ENCODE measurements at regions not wholly inside any gene's neighbourhood (a gene's known extent, or its start where the extent isn't known, plus 50 kb on each side); places are given as distances from the start of the nearest gene placed in this dataset.

GRCh38 chr15:61314427-61314826 lies 85.3 kb upstream of the RORA start:
- no peak for FAIRE-seq

More at GRCh38 chr15:61314427-61314826, 85.3 kb upstream of the RORA start:
- H4K20me1 ChIP-seq (replicated peaks; ENCODE audit: control insufficient read depth, insufficient read depth, low read length), result no peaks in the 10 kb centered on the region
- CTCF ChIA-PET (ENCODE audit: low intra/inter-chr PET ratio), result no interaction called here
- H3K9ac ChIP-seq (ENCODE audit: insufficient read depth in 1 of 2, low read depth in 2 of 2, low read length in 2 of 2), result no peak overlapping the region
- no peak overlapping the region for H3K4me2 ChIP-seq (ENCODE audit: insufficient read depth, low read length)
- no peak overlapping the region for H2AFZ ChIP-seq (ENCODE audit: low read depth, low read length)
- in situ Hi-C loops (cut with MboI) (no loop called here), intact Hi-C loops (cut with micrococcal nuclease) (no loop called here)
- POLR2A ChIA-PET, result no interaction called here
- ATAC-seq (no peak), DNase-seq (ENCODE audit: extremely low read depth in 1 of 4, low spot score in 3 of 4) (no peak)
- no peak overlapping the region for H3K4me3 ChIP-seq
- no peaks in the 10 kb centered on the region for H3K36me3 ChIP-seq (ENCODE audit: control insufficient read depth, insufficient read depth, low read length)
- TF ChIP-seq PBX2 (CRISPR knock-in tag; IDR thresholded peaks at IDR 0.05; ENCODE audit: low read depth), result no peak
- TF ChIP-seq PBX2 (tag; conservative IDR thresholded peaks at IDR 0.05; ENCODE audit: low read depth), result no peak
- no peak for TF ChIP-seq CREB3L1 (IDR thresholded peaks at IDR 0.05; ENCODE audit: borderline replicate concordance, low read depth)
- H3K27me3 ChIP-seq (ENCODE audit: control insufficient read depth in 2 of 2, insufficient read depth in 2 of 2, low read length in 2 of 2), result no peaks in the 10 kb centered on the region
- no peaks in the 10 kb centered on the region for H3K79me2 ChIP-seq (ENCODE audit: control insufficient read depth, insufficient read depth, low read length)
- no peaks in the 10 kb centered on the region for H3K9me1 ChIP-seq (ENCODE audit: control insufficient read depth, insufficient read depth, low read length)
- no peaks in the 10 kb centered on the region for H3K9me3 ChIP-seq (replicated peaks; ENCODE audit: control insufficient read depth, insufficient read depth, low read depth, low read length)
- no peaks in the 10 kb centered on the region for H3K4me1 ChIP-seq (replicated peaks in 1 of 2; ENCODE audit: control insufficient read depth in 2 of 2, insufficient read depth in 2 of 2, low read length in 2 of 2)
- BruUV-seq (replicated peaks), result no TSS peak
- H3K27ac ChIP-seq (ENCODE audit: extremely low read depth, low read depth, low read length), result no peak overlapping the region

All from K562 (cell line).